OCI-LY3 (cell line): ENCODE measurements at regions not wholly inside any gene's neighbourhood (a gene's known extent, or its start where the extent isn't known, plus 50 kb on each side); places are given as distances from the start of the nearest gene placed in this dataset.

ENCODE experiments used
- CTCF ChIP-seq: fragments of 200-600, 300-600 bp; sonication (generic); IDR thresholded peaks from 2 replicates; pipeline ENCODE4 v1.5.1; 2014; ENCODE audit warnings: antibody characterized with exemption, low read length, low read depth
- EZH2phosphoT487 ChIP-seq: fragments of 200-600 bp; shearing (Covaris generic); IDR thresholded peaks from 2 replicates; pipeline ENCODE4 v1.6.1; 2018; ENCODE audit warnings: antibody characterized with exemption, mixed run types, low read depth

- TF ChIP-seq CTCF: no peak
- no peak for TF ChIP-seq EZH2phosphoT487
Observed at GRCh38 chr17:77072670-77073069, 68.1 kb upstream of the SEC14L1 start.
